ENCODE measurements at regions not wholly inside any gene's neighbourhood (a gene's known extent, or its start where the extent isn't known, plus 50 kb on each side); places are given as distances from the start of the nearest gene placed in this dataset.

GRCh38 chr5:148882332-148882731, 55.9 kb downstream of the ADRB2 start:
- TF ChIP-seq CTCF (IDR thresholded peaks at IDR 0.05; ENCODE audit: poor library complexity, severe bottlenecking) (no peak), RAD21 (conservative IDR thresholded peaks at IDR 0.05) (no peak), TAF1 (IDR thresholded peaks at IDR 0.05; ENCODE audit: low read depth) (no peak)
